Activated B cell treated with CpG ODN at 0.5 μM for 24 hours (primary cell): ENCODE measurements at regions not wholly inside any gene's neighbourhood (a gene's known extent, or its start where the extent isn't known, plus 50 kb on each side); places are given as distances from the start of the nearest gene placed in this dataset.

ENCODE experiments used
- ATAC-seq: fragments of 200-7000 bp; cut with Tn5 transposase; one replicate; pipeline ENCODE4 v1.10.0; 2021; ENCODE audit warnings: low read depth, mild to moderate bottlenecking, moderate library complexity
- CTCF ChIA-PET: fragments of 350-600 bp; sonication (Branson Sonifier 250); formaldehyde crosslinking; loops from one replicate; lab custom pipeline; 2021; ENCODE audit warnings: antibody characterized with exemption; lab: Charles Lee
- POLR2A ChIA-PET: fragments of 350-600 bp; sonication (Branson Sonifier 250); formaldehyde crosslinking; loops from one replicate; lab custom pipeline; 2021; ENCODE audit warnings: antibody characterized with exemption; lab: Charles Lee
- DNase-seq: peaks from one replicate; pipeline ENCODE4 v3.0.0; 2022
- H3K27ac Mint-ChIP-seq: one replicate; pipeline ENCODE4 v1.8.0; 2020; ENCODE audit warnings: mixed read lengths
- H3K27me3 Mint-ChIP-seq: one replicate; pipeline ENCODE4 v1.8.0; 2021; ENCODE audit warnings: mixed read lengths
- H3K36me3 Mint-ChIP-seq: one replicate; pipeline ENCODE4 v1.8.0; 2021; ENCODE audit warnings: low read depth, mixed read lengths
- H3K4me1 Mint-ChIP-seq: one replicate; pipeline ENCODE4 v1.8.0; 2021; ENCODE audit warnings: mixed read lengths
- H3K4me3 Mint-ChIP-seq: one replicate; pipeline ENCODE4 v1.8.0; 2020; ENCODE audit warnings: mild to moderate bottlenecking, mixed read lengths
- H3K9me3 Mint-ChIP-seq: one replicate; pipeline ENCODE4 v1.8.0; 2020; ENCODE audit warnings: mixed read lengths
- intact Hi-C: fragments of 100-400 bp; cut with micrococcal nuclease; formaldehyde crosslinking; loops from one replicate; pipeline ENCODE4 v1.15.1; 2024
- TF ChIP-seq, protein P1 (sequence below): fragments of 200-600 bp; IDR thresholded peaks from one replicate; pipeline ENCODE4 v1.8.0; 2022; ENCODE audit warnings: antibody characterized with exemption, mild to moderate bottlenecking

DNA sequence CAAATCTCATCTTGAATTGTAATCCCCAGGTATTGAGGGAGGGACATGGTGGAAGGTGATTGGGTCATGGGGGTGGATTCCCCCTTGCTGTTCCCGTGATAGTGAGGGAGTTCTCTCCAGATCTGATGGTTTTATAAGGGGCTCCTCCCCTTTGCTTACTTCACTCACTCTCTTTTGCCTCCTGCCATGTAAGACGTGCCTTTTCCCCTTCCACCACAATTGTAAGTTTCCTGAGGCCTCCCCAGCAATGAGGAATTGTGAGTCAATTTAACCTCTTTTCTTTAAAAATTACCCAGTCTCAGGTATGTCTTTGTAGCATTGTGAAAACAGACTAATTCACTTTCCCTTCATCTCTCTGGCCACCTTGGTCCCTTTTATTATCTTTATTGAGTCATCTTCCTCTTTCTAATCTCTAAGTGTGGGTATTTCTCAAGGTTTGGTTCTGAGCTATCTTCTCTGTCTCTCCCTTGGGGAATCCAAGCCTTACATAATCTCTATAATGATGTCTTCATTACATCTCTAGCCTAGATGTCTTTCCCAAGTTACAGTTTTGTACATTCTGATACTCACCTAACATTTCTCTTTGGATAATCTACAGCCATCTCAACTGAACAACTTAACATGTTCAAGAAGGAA, 99.1 kb upstream of the JCAD start:
- Mint-ChIP-seq H3K4me3 (no peak overlapping the region), H3K9me3 (no peaks in the 10 kb centered on the region), H3K27ac (no peak overlapping the region), H3K36me3 (no peaks in the 10 kb centered on the region), H3K4me1 (no peaks in the 10 kb centered on the region), H3K27me3 (peaks cover 1% of the 10 kb centered on the region)
- intact Hi-C loops, result no loop called here
- TF ChIP-seq, protein P1, sequence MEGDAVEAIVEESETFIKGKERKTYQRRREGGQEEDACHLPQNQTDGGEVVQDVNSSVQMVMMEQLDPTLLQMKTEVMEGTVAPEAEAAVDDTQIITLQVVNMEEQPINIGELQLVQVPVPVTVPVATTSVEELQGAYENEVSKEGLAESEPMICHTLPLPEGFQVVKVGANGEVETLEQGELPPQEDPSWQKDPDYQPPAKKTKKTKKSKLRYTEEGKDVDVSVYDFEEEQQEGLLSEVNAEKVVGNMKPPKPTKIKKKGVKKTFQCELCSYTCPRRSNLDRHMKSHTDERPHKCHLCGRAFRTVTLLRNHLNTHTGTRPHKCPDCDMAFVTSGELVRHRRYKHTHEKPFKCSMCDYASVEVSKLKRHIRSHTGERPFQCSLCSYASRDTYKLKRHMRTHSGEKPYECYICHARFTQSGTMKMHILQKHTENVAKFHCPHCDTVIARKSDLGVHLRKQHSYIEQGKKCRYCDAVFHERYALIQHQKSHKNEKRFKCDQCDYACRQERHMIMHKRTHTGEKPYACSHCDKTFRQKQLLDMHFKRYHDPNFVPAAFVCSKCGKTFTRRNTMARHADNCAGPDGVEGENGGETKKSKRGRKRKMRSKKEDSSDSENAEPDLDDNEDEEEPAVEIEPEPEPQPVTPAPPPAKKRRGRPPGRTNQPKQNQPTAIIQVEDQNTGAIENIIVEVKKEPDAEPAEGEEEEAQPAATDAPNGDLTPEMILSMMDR, result no peak
- ChIA-PET CTCF (no interaction called here), POLR2A (no interaction called here)
- DNase-seq (no peak), ATAC-seq (no peak)

DNA sequence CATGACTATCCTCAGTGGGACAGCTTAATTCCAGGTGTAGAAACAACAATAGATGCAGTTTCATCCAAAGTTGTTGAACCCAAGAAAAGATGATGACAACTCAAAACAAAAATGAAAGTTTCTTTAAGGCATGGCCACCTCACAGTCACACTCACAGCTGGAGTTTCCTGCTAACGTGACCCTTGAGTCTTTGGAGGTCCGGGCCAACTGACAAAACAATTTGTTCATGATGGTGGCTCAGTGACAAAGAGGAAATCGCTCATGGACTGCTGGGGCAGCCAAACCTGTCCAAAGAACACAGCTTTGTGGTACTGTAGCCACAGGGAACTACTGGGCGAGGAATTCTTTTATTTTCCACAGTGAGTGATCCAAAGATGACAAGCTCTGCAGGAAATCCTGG, 96.0 kb upstream of the JCAD start:
- TF ChIP-seq, protein P1, result no peak
- intact Hi-C loops, result no loop called here
- Mint-ChIP-seq H3K9me3 (no peaks in the 10 kb centered on the region), H3K27me3 (peaks cover 6% of the 10 kb centered on the region), H3K36me3 (no peaks in the 10 kb centered on the region), H3K27ac (no peak overlapping the region), H3K4me1 (no peaks in the 10 kb centered on the region), H3K4me3 (no peak overlapping the region)
- ATAC-seq (no peak), DNase-seq (no peak)
- POLR2A ChIA-PET, result no interaction called here
- CTCF ChIA-PET, result no interaction called here

DNA sequence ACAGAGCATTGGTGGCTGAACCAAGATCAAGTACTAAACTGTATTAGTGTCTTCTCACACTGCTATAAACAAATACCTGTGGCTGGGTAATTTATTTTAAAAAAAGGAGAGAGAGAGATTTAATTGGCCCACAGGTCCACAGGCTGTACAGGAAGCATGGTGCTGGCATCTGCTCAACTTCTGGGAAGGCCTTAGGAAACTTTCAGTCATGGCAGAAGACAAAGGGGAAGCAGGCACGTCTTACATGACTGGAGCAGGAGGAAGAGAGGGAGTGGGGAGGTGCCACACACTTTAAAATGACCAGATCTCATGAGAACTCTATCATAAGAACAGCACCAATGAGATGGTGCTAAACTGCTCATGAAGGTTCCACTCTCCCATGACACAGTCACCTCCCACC, 95.2 kb upstream of the JCAD start:
- no peaks in the 10 kb centered on the region for H3K9me3 Mint-ChIP-seq
- CTCF ChIA-PET, result no interaction called here
- no peaks in the 10 kb centered on the region for H3K36me3 Mint-ChIP-seq
- TF ChIP-seq, protein P1, result no peak
- no peak for DNase-seq
- intact Hi-C loops, result no loop called here
- POLR2A ChIA-PET, result no interaction called here
- peaks cover 6% of the 10 kb centered on the region for H3K27me3 Mint-ChIP-seq
- H3K4me1 Mint-ChIP-seq, result no peaks in the 10 kb centered on the region
- H3K27ac Mint-ChIP-seq, result no peak overlapping the region
- H3K4me3 Mint-ChIP-seq, result no peak overlapping the region
- ATAC-seq, result no peak

DNA sequence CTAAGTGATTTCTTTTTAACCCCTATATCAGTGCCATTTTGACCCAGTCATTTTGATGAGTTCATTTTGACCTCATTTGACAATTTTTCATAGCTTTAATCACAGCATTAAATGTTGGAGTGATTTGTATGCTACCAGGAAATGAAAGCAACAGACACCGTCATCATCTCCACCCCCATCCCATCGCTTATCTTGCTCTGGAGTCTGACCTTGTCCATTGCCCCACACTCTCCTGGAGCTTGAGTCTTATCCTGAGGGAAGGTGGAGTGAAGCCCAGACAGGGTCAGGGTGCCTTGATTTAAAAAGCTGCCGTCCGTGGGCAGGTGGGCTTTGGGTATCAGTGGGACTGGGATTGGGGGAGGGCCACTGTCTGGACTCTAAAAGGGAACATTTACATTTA, 94.7 kb upstream of the JCAD start:
- Mint-ChIP-seq H3K9me3 (no peaks in the 10 kb centered on the region), H3K27ac (no peak overlapping the region), H3K4me3 (no peak overlapping the region), H3K36me3 (no peaks in the 10 kb centered on the region), H3K4me1 (no peaks in the 10 kb centered on the region), H3K27me3 (peaks cover 6% of the 10 kb centered on the region)
- ATAC-seq (no peak), DNase-seq (no peak)
- TF ChIP-seq, protein P1, result no peak
- intact Hi-C loops, result no loop called here
- CTCF ChIA-PET, result no interaction called here
- POLR2A ChIA-PET, result no interaction called here

DNA sequence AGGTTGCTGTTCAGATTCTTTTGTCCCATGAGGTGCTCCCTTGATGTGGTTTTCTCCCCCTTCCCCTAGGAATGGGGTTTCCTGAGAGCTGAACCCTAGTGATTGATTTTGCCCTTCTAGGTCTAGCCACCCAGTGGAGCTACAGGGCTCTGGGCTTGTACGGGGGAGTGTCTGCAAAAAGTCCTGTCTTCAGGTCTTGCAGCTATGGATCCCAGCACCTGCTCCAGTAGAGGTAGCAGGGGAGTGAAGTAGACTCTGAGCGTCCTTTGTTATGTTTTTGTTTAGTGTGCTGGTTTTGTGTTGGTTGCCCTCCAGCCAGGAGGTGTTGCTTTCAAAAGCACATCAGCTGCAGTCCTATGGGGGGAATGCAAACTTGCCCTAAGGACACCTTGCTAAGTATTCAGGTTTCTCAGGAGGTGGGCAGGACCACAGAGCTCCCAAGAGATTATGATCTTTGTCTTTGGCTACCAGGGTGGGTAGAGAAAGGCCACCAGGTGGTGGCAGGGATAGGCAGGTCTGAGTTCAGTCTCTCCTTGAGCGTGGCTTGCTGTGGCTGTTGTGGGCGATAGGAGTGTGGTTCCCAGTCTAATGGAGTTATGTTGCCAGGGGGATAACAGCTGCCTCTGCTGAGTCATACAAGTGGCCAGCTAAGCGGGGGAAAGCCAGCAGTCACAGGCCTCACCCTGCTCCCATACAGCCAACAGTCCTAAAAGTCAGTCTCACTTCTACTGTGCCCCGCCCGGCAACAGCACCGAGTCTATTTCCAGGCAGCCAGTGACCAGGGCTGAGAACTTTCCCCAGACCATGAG, 92.4 kb upstream of the JCAD start:
- no peak for ATAC-seq
- no peaks in the 10 kb centered on the region for H3K9me3 Mint-ChIP-seq
- intact Hi-C loops, result no loop called here
- TF ChIP-seq, protein P1, result no peak
- H3K36me3 Mint-ChIP-seq, result no peaks in the 10 kb centered on the region
- peaks cover 6% of the 10 kb centered on the region for H3K27me3 Mint-ChIP-seq
- H3K27ac Mint-ChIP-seq, result no peak overlapping the region
- DNase-seq, result no peak
- ChIA-PET CTCF (no interaction called here), POLR2A (no interaction called here)
- H3K4me1 Mint-ChIP-seq, result no peaks in the 10 kb centered on the region
- H3K4me3 Mint-ChIP-seq, result no peak overlapping the region
